OCI-LY1 (cell line): ENCODE measurements at regions not wholly inside any gene's neighbourhood (a gene's known extent, or its start where the extent isn't known, plus 50 kb on each side); places are given as distances from the start of the nearest gene placed in this dataset.

Experiments used
- H2AFZ ChIP-seq: fragments of 200-600 bp; sonication (generic), shearing (Covaris generic); 2 replicates; pipeline ENCODE4 v1.6.0; 2014; ENCODE audit warnings: antibody characterized with exemption, mild to moderate bottlenecking, low read length
- H3F3A ChIP-seq: fragments of 200-600 bp; sonication (generic), shearing (Covaris generic); 2 replicates; pipeline ENCODE4 v1.6.0; 2014; ENCODE audit warnings: mild to moderate bottlenecking, antibody characterized with exemption, low read length, moderate library complexity; ENCODE audit not compliant: insufficient read depth
- H3K27ac ChIP-seq: fragments of 200-600 bp; sonication (generic); 2 replicates; pipeline ENCODE4 v1.5.1; 2014; ENCODE audit warnings: low read length, mixed run types, mild to moderate bottlenecking, low read depth; ENCODE audit not compliant: poor library complexity, severe bottlenecking
- H3K27me3 ChIP-seq: fragments of 200-600 bp; sonication (generic); 2 replicates; pipeline ENCODE4 v1.6.0; 2014; ENCODE audit warnings: antibody characterized with exemption, mild to moderate bottlenecking, low read length, moderate library complexity; ENCODE audit not compliant: insufficient read depth
- H3K36me3 ChIP-seq: fragments of 200-600 bp; sonication (generic); 2 replicates; pipeline ENCODE4 v1.6.1; 2014; ENCODE audit warnings: mild to moderate bottlenecking, antibody characterized with exemption, low read length, moderate library complexity, mixed read lengths; ENCODE audit not compliant: insufficient read depth
- H3K4me1 ChIP-seq: fragments of 200-600 bp; sonication (generic); 2 replicates; pipeline ENCODE4 v1.5.1; 2014; ENCODE audit warnings: mild to moderate bottlenecking, low read length, moderate library complexity; ENCODE audit not compliant: insufficient read depth, severe bottlenecking
- H3K4me2 ChIP-seq: fragments of 200-600 bp; sonication (generic), shearing (Covaris generic); 2 replicates; pipeline ENCODE4 v1.6.1; 2014; ENCODE audit warnings: low read length
- H3K4me3 ChIP-seq: fragments of 200-600 bp; sonication (generic); 2 replicates; pipeline ENCODE4 v1.5.1; 2014; ENCODE audit warnings: low read length, low read depth, mild to moderate bottlenecking, mixed read lengths; ENCODE audit not compliant: poor library complexity, severe bottlenecking
- H3K79me2 ChIP-seq: fragments of 200-600 bp; shearing (Covaris generic); 2 replicates; pipeline ENCODE4 v1.6.1; 2016; ENCODE audit warnings: mixed run types, low read length, mixed read lengths; ENCODE audit not compliant: insufficient read depth
- H3K9ac ChIP-seq: fragments of 200-600 bp; sonication (generic), shearing (Covaris generic); 2 replicates; pipeline ENCODE4 v1.6.1; 2014; ENCODE audit warnings: mild to moderate bottlenecking, low read length, mixed read lengths
- H3K9me2 ChIP-seq: fragments of 200-600 bp; sonication (generic), shearing (Covaris generic); 2 replicates; pipeline ENCODE4 v1.6.1; 2014; ENCODE audit warnings: low read depth, mild to moderate bottlenecking, low read length, mixed read lengths
- H3K9me3 ChIP-seq: fragments of 200-600 bp; shearing (Covaris generic); 2 replicates; pipeline ENCODE4 v1.6.1; 2014; ENCODE audit warnings: low read length, mixed read lengths
- H4K20me1 ChIP-seq: fragments of 200-600 bp; sonication (generic), shearing (Covaris generic); 2 replicates; pipeline ENCODE4 v1.6.0; 2016; ENCODE audit warnings: mild to moderate bottlenecking, low read length; ENCODE audit not compliant: insufficient read depth
- EZH2 ChIP-seq: fragments of 200-600 bp; sonication (generic), shearing (Covaris generic); IDR thresholded peaks from 2 replicates; pipeline ENCODE4 v1.8.0; 2017; ENCODE audit warnings: borderline replicate concordance, mixed run types, mild to moderate bottlenecking, antibody characterized with exemption, low read length, moderate library complexity, mixed read lengths
- TF ChIP-seq, protein P1 (sequence below): fragments of 200-600 bp; sonication (generic), shearing (Covaris generic); IDR thresholded peaks from 2 replicates; pipeline ENCODE4 v1.5.1; 2017; ENCODE audit warnings: mild to moderate bottlenecking, antibody characterized with exemption, low read length, moderate library complexity, mixed read lengths

DNA sequence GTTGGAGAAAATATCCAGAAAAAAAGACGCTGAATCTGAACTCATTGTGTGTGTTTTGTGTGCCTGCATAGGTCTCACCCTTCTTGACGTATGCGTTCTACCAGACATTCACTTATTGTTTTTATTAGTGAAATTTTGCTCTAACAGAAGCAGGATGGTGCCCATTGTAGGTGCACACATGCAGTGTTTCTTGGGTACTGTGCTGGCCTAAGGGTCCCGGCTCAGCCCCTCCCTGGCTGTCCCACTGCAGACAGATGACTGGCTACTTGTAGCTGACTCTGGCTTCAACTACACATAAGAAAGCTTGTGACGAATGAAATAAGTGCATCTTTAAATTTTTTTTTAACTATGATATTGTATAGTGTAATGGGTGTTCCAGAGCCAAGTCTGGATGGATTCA, 227.0 kb downstream of the CBLN1 start:
- Histone ChIP-seq H4K20me1 (no peaks in the 10 kb centered on the region), H3K9ac (no peak overlapping the region), H3K4me1 (no peaks in the 10 kb centered on the region), H3K36me3 (no peaks in the 10 kb centered on the region), H3K4me2 (no peak overlapping the region), H3K27ac (no peak overlapping the region), H3K79me2 (no peaks in the 10 kb centered on the region), H3K9me2 (no peaks in the 10 kb centered on the region), H3K27me3 (peaks cover 3% of the 10 kb centered on the region; the same call in 1 of the 2 replicates), H3K9me3 (no peaks in the 10 kb centered on the region), H3F3A (no peaks in the 10 kb centered on the region), H2AFZ (no peak overlapping the region), H3K4me3 (no peak overlapping the region)
- TF ChIP-seq, protein P1, sequence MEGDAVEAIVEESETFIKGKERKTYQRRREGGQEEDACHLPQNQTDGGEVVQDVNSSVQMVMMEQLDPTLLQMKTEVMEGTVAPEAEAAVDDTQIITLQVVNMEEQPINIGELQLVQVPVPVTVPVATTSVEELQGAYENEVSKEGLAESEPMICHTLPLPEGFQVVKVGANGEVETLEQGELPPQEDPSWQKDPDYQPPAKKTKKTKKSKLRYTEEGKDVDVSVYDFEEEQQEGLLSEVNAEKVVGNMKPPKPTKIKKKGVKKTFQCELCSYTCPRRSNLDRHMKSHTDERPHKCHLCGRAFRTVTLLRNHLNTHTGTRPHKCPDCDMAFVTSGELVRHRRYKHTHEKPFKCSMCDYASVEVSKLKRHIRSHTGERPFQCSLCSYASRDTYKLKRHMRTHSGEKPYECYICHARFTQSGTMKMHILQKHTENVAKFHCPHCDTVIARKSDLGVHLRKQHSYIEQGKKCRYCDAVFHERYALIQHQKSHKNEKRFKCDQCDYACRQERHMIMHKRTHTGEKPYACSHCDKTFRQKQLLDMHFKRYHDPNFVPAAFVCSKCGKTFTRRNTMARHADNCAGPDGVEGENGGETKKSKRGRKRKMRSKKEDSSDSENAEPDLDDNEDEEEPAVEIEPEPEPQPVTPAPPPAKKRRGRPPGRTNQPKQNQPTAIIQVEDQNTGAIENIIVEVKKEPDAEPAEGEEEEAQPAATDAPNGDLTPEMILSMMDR: no peak
- TF ChIP-seq EZH2: no peak

DNA sequence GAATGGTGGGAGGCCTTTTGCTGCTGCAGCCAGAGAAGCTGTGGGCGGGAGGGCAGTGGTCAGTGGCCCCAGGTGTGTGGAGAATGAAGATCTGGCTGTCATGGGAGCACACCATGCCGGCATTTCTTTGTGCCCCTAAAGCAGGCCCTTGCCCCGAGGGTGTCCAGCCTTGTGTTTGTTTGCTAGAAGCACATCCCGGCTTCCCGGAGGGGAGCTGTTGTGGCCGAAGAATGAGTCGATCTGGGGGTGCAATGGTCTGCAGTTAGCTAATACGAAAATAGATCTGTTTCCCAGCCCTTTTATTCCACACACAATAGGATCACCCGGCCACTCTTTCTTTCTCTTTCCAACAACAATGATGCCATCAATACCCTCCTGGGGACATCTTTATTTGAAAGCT, 228.8 kb downstream of the CBLN1 start:
- TF ChIP-seq, protein P1: no peak
- TF ChIP-seq EZH2: no peak
- no peaks in the 10 kb centered on the region for H4K20me1 ChIP-seq
- H3K27me3 ChIP-seq: peaks cover 3% of the 10 kb centered on the region; the same call in 1 of the 2 replicates

DNA sequence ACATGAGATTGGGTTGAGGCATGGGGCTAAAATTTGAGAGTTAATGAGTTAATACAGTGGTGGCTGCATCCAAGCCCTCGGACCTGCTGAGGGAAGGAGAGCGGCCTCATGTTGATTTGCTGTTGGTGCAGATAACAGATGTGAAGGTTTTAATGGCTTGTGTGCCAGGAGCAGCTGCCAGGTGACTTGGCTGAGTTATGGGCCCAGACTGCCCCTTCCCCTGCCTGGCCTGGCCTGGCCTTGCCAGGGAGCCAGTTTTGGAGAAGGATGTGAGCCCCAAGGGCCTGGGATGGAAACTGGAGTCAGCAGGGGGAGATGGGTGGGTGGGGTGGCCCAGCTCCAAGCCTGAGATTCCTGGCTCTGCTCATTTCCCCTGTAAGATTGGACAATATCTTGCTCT, 230.1 kb downstream of the CBLN1 start:
- H3K79me2 ChIP-seq: no peaks in the 10 kb centered on the region
- no peak overlapping the region for H3K4me2 ChIP-seq
- no peaks in the 10 kb centered on the region for H3K4me1 ChIP-seq
- no peaks in the 10 kb centered on the region for H3K9me2 ChIP-seq
- no peaks in the 10 kb centered on the region for H3F3A ChIP-seq
- H3K27ac ChIP-seq: no peak overlapping the region
- no peaks in the 10 kb centered on the region for H3K36me3 ChIP-seq
- no peak overlapping the region for H3K9ac ChIP-seq
- no peak for TF ChIP-seq EZH2
- TF ChIP-seq, protein P1: no peak
- H3K9me3 ChIP-seq: no peaks in the 10 kb centered on the region
- H3K4me3 ChIP-seq: no peak overlapping the region
- H4K20me1 ChIP-seq: no peaks in the 10 kb centered on the region
- H3K27me3 ChIP-seq: peaks cover 3% of the 10 kb centered on the region; the same call in 1 of the 2 replicates
- H2AFZ ChIP-seq: no peak overlapping the region

More for the DNA sequence above, 228.8 kb downstream of the CBLN1 start:
- no peak overlapping the region for H3K4me3 ChIP-seq
- H3K9me3 ChIP-seq: no peaks in the 10 kb centered on the region
- no peaks in the 10 kb centered on the region for H3K36me3 ChIP-seq
- H3F3A ChIP-seq: no peaks in the 10 kb centered on the region
- no peak overlapping the region for H3K4me2 ChIP-seq
- no peak overlapping the region for H3K27ac ChIP-seq
- no peaks in the 10 kb centered on the region for H3K9me2 ChIP-seq
- no peak overlapping the region for H3K9ac ChIP-seq
- H3K4me1 ChIP-seq: no peaks in the 10 kb centered on the region
- H3K79me2 ChIP-seq: no peaks in the 10 kb centered on the region
- no peak overlapping the region for H2AFZ ChIP-seq
